IMR-90 (cell line): ENCODE measurements at regions not wholly inside any gene's neighbourhood (a gene's known extent, or its start where the extent isn't known, plus 50 kb on each side); places are given as distances from the start of the nearest gene placed in this dataset.

Experiments
- BHLHE40 ChIP-seq: fragments of 150-350 bp; IDR thresholded peaks from 2 replicates; pipeline ENCODE4 v1.6.1; 2016; ENCODE audit warnings: mild to moderate bottlenecking, low read depth, low read length
- CEBPB ChIP-seq: IDR thresholded peaks from 2 replicates; pipeline ENCODE4 v1.6.1; 2012; ENCODE audit warnings: low read depth, low read length, improper control_type of control experiment
- CHD1 ChIP-seq: IDR thresholded peaks from 2 replicates; pipeline ENCODE4 v1.6.1; 2012; ENCODE audit warnings: low read depth, low read length, improper control_type of control experiment
- CTCF ChIP-seq: conservative IDR thresholded peaks from 2 replicates; pipeline ENCODE4 v1.5.1; 2012; ENCODE audit warnings: mild to moderate bottlenecking, low read depth, low read length, improper control_type of control experiment
- MAFK ChIP-seq: IDR thresholded peaks from 2 replicates; pipeline ENCODE4 v1.6.1; 2012; ENCODE audit warnings: low read depth, low read length, improper control_type of control experiment
- MXI1 ChIP-seq: IDR thresholded peaks from 2 replicates; pipeline ENCODE4 v1.6.1; 2012; ENCODE audit warnings: low read depth, mild to moderate bottlenecking, low read length, moderate library complexity, borderline replicate concordance
- NFE2L2 ChIP-seq: fragments of 150-350 bp; IDR thresholded peaks from 2 replicates; pipeline ENCODE4 v1.6.1; 2016; ENCODE audit warnings: low read depth, mild to moderate bottlenecking, low read length
- POLR2A ChIP-seq: IDR thresholded peaks from 2 replicates; pipeline ENCODE4 v1.6.1; 2012; ENCODE audit warnings: mild to moderate bottlenecking, low read depth, low read length
- RAD21 ChIP-seq: IDR thresholded peaks from 2 replicates; pipeline ENCODE4 v1.6.1; 2012; ENCODE audit warnings: low read length, improper control_type of control experiment
- RCOR1 ChIP-seq: IDR thresholded peaks from 2 replicates; pipeline ENCODE4 v1.6.1; 2012; ENCODE audit warnings: mild to moderate bottlenecking, low read length, improper control_type of control experiment; ENCODE audit not compliant: insufficient replicate concordance
- RFX5 ChIP-seq: IDR thresholded peaks from 2 replicates; pipeline ENCODE4 v1.8.0; 2012; ENCODE audit warnings: low read depth, mild to moderate bottlenecking, low read length, moderate library complexity
- SMC3 ChIP-seq: fragments of 150-350 bp; IDR thresholded peaks from 2 replicates; pipeline ENCODE4 v1.6.1; 2016; ENCODE audit warnings: low read depth, mild to moderate bottlenecking, antibody characterized with exemption, low read length, moderate library complexity
- USF2 ChIP-seq: fragments of 150-350 bp; IDR thresholded peaks from 2 replicates; pipeline ENCODE4 v1.6.1; 2017; ENCODE audit warnings: mild to moderate bottlenecking, antibody characterized with exemption, low read length, low read depth

GRCh38 chr1:96104906-96105305, 616.7 kb upstream of the PTBP2 start:
- TF ChIP-seq CTCF = no peak
- no peak for TF ChIP-seq POLR2A
- no peak for TF ChIP-seq RAD21
- TF ChIP-seq RFX5 = no peak
- no peak for TF ChIP-seq CEBPB
- TF ChIP-seq SMC3 = no peak
- no peak for TF ChIP-seq BHLHE40
- no peak for TF ChIP-seq RCOR1
- TF ChIP-seq CHD1 = no peak
- TF ChIP-seq MXI1 = no peak
- TF ChIP-seq MAFK = no peak
- no peak for TF ChIP-seq USF2
- no peak for TF ChIP-seq NFE2L2
